ENCODE measurements at regions not wholly inside any gene's neighbourhood (a gene's known extent, or its start where the extent isn't known, plus 50 kb on each side); places are given as distances from the start of the nearest gene placed in this dataset.

GRCh38 chr6:84458271-84458670, 230.8 kb upstream of the CEP162 start:
- no peak overlapping the region for H3K4me3 ChIP-seq (ENCODE audit: low read length)
- no peak for DNase-seq (ENCODE audit: low read depth)
- TF ChIP-seq CTCF (IDR thresholded peaks at IDR 0.05; ENCODE audit: insufficient read depth, low read depth, low read length, missing control alignments), result no peak

- TF ChIP-seq CTCF (IDR thresholded peaks at IDR 0.05; ENCODE audit: insufficient read depth, low read depth, low read length, missing control alignments), result no peak
- no peak for DNase-seq (ENCODE audit: low read depth)
- H3K4me3 ChIP-seq (ENCODE audit: low read length), result no peak overlapping the region
These were observed 229.8 kb upstream of the CEP162 start for GRCh38 chr6:84457276-84457675.

- no peak for DNase-seq (ENCODE audit: low read depth)
- no peak for TF ChIP-seq CTCF (IDR thresholded peaks at IDR 0.05; ENCODE audit: insufficient read depth, low read depth, low read length, missing control alignments)
These were observed 229.4 kb upstream of the CEP162 start for GRCh38 chr6:84456803-84457202.

GRCh38 chr6:84455511-84456029, 228.1 kb upstream of the CEP162 start:
- DNase-seq (ENCODE audit: low read depth), result no peak
- no peak overlapping the region for H3K4me3 ChIP-seq (ENCODE audit: low read length)
- TF ChIP-seq CTCF (IDR thresholded peaks at IDR 0.05; ENCODE audit: insufficient read depth, low read depth, low read length, missing control alignments), result no peak

More at GRCh38 chr6:84456803-84457202, 229.4 kb upstream of the CEP162 start:
- no peak overlapping the region for H3K4me3 ChIP-seq (ENCODE audit: low read length)

- no peak overlapping the region for H3K4me3 ChIP-seq (ENCODE audit: low read length)
- no peak for TF ChIP-seq CTCF (IDR thresholded peaks at IDR 0.05; ENCODE audit: insufficient read depth, low read depth, low read length, missing control alignments)
- DNase-seq (ENCODE audit: low read depth), result no peak
These were observed 226.1 kb upstream of the CEP162 start for GRCh38 chr6:84453499-84453898.

- no peak for DNase-seq (ENCODE audit: low read depth)
- H3K4me3 ChIP-seq (ENCODE audit: low read length), result no peak overlapping the region
- TF ChIP-seq CTCF (IDR thresholded peaks at IDR 0.05; ENCODE audit: insufficient read depth, low read depth, low read length, missing control alignments), result no peak
These were observed 222.6 kb upstream of the CEP162 start for GRCh38 chr6:84450018-84450417.

GRCh38 chr6:84449220-84449619, 221.8 kb upstream of the CEP162 start:
- TF ChIP-seq CTCF (IDR thresholded peaks at IDR 0.05; ENCODE audit: insufficient read depth, low read depth, low read length, missing control alignments), result no peak
- no peak overlapping the region for H3K4me3 ChIP-seq (ENCODE audit: low read length)
- no peak for DNase-seq (ENCODE audit: low read depth)
